HepG2 (cell line): ENCODE measurements at regions not wholly inside any gene's neighbourhood (a gene's known extent, or its start where the extent isn't known, plus 50 kb on each side); places are given as distances from the start of the nearest gene placed in this dataset.

Experiments
- ETV6 ChIP-seq: sonication (generic); formaldehyde crosslinking; conservative IDR thresholded peaks from 2 replicates; pipeline ENCODE4 v1.4.0; 2020; ENCODE audit warnings: missing genetic modification reagents
- MXI1 ChIP-seq: IDR thresholded peaks from 3 replicates; pipeline ENCODE4 v1.6.1; 2012; ENCODE audit warnings: low read depth, low read length, inconsistent platforms, borderline replicate concordance
- SRF ChIP-seq: IDR thresholded peaks from 2 replicates; pipeline ENCODE4 v1.6.1; 2011; ENCODE audit warnings: mild to moderate bottlenecking, low read depth, low read length, moderate library complexity
- ZNF274 ChIP-seq: sonication (generic); formaldehyde crosslinking; IDR thresholded peaks from 2 replicates; pipeline ENCODE4 v1.5.1; 2020; ENCODE audit warnings: mild to moderate bottlenecking, missing genetic modification reagents
- ZNF501 ChIP-seq: sonication (generic); formaldehyde crosslinking; IDR thresholded peaks from 2 replicates; pipeline ENCODE4 v1.5.1; 2020; ENCODE audit warnings: mild to moderate bottlenecking, moderate library complexity, missing genetic modification reagents
- ZNF552 ChIP-seq: sonication (generic); formaldehyde crosslinking; IDR thresholded peaks from 2 replicates; pipeline ENCODE4 v1.9.0; 2022; ENCODE audit warnings: missing genetic modification reagents, mild to moderate bottlenecking, borderline replicate concordance
- TF ChIP-seq, protein P1 (sequence below): sonication (generic); formaldehyde crosslinking; IDR thresholded peaks from 2 replicates; pipeline ENCODE4 v1.4.0; 2020; ENCODE audit warnings: mild to moderate bottlenecking, missing genetic modification reagents
- TF ChIP-seq, protein P2 (sequence below): sonication (generic); formaldehyde crosslinking; IDR thresholded peaks from 2 replicates; pipeline ENCODE4 v1.5.0; 2020; ENCODE audit warnings: missing genetic modification reagents

DNA sequence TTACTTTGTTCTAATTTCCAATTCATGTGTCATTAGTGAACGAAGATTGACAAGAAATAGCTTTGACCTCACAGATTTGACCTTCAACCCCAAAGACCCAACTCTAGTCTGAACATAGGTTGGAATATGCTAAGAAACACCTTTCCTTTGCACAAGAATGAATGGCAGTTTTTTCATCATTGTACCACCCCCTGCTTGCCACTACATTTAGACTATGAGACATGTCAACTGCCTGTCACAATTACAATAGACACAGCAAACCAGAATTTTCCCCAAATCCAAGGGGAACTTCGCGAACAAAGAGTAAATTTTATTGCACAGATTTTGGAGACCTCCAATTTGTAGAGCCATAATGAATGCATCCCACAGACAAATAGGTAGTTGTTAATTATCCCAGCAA, 535.4 kb downstream of the PRKD1 start:
- TF ChIP-seq, protein P1, sequence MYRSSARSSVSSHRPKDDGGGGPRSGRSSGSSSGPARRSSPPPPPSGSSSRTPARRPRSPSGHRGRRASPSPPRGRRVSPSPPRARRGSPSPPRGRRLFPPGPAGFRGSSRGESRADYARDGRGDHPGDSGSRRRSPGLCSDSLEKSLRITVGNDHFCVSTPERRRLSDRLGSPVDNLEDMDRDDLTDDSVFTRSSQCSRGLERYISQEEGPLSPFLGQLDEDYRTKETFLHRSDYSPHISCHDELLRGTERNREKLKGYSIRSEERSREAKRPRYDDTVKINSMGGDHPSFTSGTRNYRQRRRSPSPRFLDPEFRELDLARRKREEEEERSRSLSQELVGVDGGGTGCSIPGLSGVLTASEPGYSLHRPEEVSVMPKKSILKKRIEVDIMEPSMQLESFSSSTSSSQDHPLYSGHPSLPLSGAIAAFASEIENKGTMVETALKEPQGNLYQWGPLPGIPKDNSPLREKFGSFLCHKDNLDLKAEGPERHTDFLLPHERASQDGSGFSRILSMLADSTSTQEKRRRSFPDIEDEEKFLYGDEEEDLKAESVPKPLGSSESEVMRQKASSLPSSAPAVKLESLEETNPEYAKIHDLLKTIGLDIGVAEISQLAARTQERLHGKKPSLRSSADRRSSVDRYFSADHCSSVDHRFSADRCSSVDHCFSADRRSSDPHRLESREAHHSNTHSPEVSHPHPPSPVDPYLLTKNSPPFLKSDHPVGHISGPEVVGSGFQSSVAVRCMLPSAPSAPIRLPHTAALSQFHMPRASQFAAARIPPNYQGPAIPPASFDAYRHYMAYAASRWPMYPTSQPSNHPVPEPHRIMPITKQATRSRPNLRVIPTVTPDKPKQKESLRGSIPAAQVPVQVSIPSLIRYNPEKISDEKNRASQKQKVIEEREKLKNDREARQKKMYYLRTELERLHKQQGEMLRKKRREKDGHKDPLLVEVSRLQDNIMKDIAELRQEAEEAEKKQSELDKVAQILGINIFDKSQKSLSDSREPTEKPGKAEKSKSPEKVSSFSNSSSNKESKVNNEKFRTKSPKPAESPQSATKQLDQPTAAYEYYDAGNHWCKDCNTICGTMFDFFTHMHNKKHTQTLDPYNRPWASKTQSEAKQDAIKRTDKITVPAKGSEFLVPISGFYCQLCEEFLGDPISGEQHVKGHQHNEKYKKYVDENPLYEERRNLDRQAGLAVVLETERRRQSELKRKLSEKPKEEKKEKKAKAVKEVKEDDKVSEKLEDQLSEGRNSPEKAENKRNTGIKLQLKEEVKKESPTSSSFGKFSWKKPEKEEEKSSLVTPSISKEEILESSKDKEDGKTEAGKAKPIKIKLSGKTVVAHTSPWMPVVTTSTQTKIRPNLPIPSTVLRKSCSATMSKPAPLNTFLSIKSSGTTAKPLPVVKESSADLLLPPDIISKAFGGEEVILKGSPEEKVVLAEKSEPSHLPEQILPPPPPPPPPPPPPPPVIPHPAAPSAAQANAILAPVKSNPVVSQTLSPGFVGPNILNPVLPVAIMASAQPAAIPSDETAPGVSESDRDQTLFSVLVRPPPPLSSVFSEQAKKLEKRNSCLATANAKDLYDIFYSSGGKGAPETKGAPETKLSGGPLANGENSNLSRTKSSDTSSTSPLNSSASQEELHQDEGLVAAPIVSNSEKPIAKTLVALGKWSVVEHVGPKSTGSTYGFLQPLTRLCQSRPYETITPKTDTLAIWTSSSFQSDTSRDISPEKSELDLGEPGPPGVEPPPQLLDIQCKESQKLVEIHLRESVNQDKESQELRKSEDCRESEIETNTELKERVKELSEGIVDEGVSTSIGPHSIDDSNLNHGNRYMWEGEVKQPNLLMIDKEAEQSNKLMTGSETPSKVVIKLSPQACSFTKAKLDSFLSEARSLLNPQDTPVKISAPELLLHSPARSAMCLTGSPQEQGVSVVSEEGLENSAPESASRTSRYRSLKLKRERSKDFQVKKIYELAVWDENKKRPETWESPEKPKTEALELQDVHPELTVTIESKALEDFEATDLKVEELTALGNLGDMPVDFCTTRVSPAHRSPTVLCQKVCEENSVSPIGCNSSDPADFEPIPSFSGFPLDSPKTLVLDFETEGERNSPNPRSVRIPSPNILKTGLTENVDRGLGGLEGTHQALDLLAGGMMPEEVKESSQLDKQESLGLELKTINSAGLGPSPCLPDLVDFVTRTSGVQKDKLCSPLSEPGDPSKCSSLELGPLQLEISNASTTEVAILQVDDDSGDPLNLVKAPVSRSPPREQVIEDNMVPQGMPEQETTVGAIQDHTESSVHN (CRISPR knock-in tag) = no peak
- TF ChIP-seq ZNF552 (CRISPR knock-in tag) = no peak
- TF ChIP-seq SRF = no peak
- TF ChIP-seq ETV6 = no peak
- TF ChIP-seq ZNF501 (CRISPR knock-in tag) = no peak
- TF ChIP-seq MXI1 = no peak
- TF ChIP-seq, protein P2, sequence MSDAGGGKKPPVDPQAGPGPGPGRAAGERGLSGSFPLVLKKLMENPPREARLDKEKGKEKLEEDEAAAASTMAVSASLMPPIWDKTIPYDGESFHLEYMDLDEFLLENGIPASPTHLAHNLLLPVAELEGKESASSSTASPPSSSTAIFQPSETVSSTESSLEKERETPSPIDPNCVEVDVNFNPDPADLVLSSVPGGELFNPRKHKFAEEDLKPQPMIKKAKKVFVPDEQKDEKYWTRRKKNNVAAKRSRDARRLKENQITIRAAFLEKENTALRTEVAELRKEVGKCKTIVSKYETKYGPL = no peak
- TF ChIP-seq ZNF274 = no peak
